Hepatocyte (in vitro differentiated cells): ENCODE measurements at regions not wholly inside any gene's neighbourhood (a gene's known extent, or its start where the extent isn't known, plus 50 kb on each side); places are given as distances from the start of the nearest gene placed in this dataset.

Experiments
- EZH2 ChIP-seq: fragments of 200-600 bp; sonication (generic); IDR thresholded peaks from 2 replicates; pipeline ENCODE4 v1.6.1; 2016; ENCODE audit warnings: antibody characterized with exemption, mild to moderate bottlenecking, borderline replicate concordance
- TF ChIP-seq, protein P1 (sequence below): fragments of 200-600 bp; sonication (generic); IDR thresholded peaks from 2 replicates; pipeline ENCODE4 v1.5.1; 2016; ENCODE audit warnings: antibody characterized with exemption, mild to moderate bottlenecking; ENCODE audit not compliant: poor library complexity

DNA sequence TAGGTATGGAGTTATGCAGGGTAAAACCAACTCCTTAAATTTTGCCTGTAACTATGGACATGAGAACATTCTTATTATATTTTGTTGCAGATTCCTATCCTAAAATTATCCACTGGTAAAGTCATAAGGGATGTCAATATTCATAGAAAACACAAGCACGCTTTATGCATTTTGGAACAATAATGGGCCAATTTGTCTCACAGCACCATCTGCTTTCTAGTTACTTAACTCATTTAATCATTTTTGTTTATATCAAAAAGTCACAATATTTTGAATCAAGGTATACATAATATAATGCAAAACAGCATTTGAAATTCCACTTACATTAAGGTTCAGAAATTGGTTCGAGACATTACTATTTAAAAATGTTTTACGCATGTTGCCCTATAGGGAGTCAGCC is 203.0 kb downstream of the GABRG1 start:
- TF ChIP-seq, protein P1, sequence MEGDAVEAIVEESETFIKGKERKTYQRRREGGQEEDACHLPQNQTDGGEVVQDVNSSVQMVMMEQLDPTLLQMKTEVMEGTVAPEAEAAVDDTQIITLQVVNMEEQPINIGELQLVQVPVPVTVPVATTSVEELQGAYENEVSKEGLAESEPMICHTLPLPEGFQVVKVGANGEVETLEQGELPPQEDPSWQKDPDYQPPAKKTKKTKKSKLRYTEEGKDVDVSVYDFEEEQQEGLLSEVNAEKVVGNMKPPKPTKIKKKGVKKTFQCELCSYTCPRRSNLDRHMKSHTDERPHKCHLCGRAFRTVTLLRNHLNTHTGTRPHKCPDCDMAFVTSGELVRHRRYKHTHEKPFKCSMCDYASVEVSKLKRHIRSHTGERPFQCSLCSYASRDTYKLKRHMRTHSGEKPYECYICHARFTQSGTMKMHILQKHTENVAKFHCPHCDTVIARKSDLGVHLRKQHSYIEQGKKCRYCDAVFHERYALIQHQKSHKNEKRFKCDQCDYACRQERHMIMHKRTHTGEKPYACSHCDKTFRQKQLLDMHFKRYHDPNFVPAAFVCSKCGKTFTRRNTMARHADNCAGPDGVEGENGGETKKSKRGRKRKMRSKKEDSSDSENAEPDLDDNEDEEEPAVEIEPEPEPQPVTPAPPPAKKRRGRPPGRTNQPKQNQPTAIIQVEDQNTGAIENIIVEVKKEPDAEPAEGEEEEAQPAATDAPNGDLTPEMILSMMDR = no peak
- no peak for TF ChIP-seq EZH2
